ENCODE measurements at regions not wholly inside any gene's neighbourhood (a gene's known extent, or its start where the extent isn't known, plus 50 kb on each side); places are given as distances from the start of the nearest gene placed in this dataset.

DNA sequence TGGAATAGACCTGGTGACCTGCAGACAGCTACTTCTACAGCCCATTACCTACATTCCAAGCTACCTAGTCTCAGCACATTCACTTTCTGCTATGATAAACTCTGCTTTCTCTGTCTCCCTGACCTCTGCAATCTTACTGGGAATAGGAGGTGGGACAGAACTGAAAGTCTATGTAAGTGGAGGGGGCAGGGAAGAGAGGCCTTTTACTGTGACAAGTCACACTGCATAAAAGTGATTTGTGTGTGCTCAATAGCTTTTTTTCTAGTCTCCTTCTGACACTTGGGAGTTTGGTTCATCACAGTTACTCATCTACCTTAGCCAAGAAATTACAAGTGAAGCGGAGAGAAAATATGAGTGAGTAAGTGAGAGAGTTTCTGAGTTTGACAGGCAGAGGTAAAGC is 322.4 kb downstream of the OLFM4 start:
- no peak for FAIRE-seq
- Histone ChIP-seq H3K27me3 (ENCODE audit: control insufficient read depth, insufficient read depth, low read length) (no peaks in the 10 kb centered on the region), H3K4me3 (ENCODE audit: low read depth, low read length) (no peak overlapping the region), H3K36me3 (ENCODE audit: control insufficient read depth, insufficient read depth, low read length) (no peaks in the 10 kb centered on the region)
- no peak for TF ChIP-seq CTCF (IDR thresholded peaks at IDR 0.05; ENCODE audit: insufficient read depth, low read length, severe bottlenecking)
- DNase-seq (ENCODE audit: low read depth): no peak

DNA sequence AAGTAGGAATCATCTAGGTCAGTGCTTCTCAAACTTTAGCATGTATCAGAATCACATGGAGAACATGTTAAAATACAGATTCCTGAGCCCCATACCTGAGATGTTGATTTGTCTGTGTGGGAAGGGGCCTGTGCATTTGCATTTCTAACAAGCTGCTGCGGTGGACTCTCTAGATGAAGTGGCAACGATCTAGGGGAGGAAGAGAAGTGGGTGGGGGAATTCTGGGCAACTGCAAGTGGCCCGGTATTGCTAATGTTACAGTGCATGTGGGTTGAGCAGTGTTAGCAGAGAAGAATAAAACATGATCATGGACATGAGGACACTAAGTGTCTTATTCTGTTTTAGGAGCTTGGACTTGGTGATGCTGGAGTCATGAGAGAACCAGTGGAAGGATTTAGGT is 329.0 kb downstream of the OLFM4 start:
- Histone ChIP-seq H3K27me3 (ENCODE audit: control insufficient read depth, insufficient read depth, low read length) (no peaks in the 10 kb centered on the region), H3K36me3 (ENCODE audit: control insufficient read depth, insufficient read depth, low read length) (no peaks in the 10 kb centered on the region), H3K4me3 (ENCODE audit: low read depth, low read length) (no peak overlapping the region)
- no peak for TF ChIP-seq CTCF (IDR thresholded peaks at IDR 0.05; ENCODE audit: insufficient read depth, low read length, severe bottlenecking)
- DNase-seq (ENCODE audit: low read depth) (no peak), FAIRE-seq (no peak)

DNA sequence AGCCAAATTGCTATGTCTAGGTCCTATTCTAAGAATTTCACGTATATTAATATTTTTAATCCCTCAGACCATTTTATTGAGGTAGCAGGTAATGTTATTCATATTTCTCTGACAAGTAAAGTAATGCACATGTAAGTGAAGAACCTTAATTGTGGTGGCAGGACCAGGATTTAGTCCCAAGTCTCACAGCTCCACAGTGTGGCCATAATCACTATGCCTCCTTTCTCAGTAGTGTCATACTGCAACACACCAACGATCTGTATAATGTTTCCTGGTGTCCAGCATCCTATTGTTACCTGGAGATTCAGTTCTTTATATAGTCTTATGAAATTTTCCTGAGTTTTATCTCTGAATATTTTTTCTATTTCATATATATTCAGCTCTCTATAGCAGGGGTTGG is 340.3 kb downstream of the OLFM4 start:
- H3K27me3 ChIP-seq (ENCODE audit: control insufficient read depth, insufficient read depth, low read length): no peaks in the 10 kb centered on the region
- no peak overlapping the region for H3K4me3 ChIP-seq (ENCODE audit: low read depth, low read length)
- DNase-seq (ENCODE audit: low read depth) (no peak), FAIRE-seq (no peak)
- TF ChIP-seq CTCF (IDR thresholded peaks at IDR 0.05; ENCODE audit: insufficient read depth, low read length, severe bottlenecking): no peak
- H3K36me3 ChIP-seq (ENCODE audit: control insufficient read depth, insufficient read depth, low read length): no peaks in the 10 kb centered on the region

GRCh38 chr13:53379485-53379884 is 350.9 kb downstream of the OLFM4 start:
- no peak overlapping the region for H3K4me3 ChIP-seq (ENCODE audit: low read depth, low read length)
- no peaks in the 10 kb centered on the region for H3K36me3 ChIP-seq (ENCODE audit: control insufficient read depth, insufficient read depth, low read length)
- no peak for FAIRE-seq
- no peak for TF ChIP-seq CTCF (IDR thresholded peaks at IDR 0.05; ENCODE audit: insufficient read depth, low read length, severe bottlenecking)
- no peaks in the 10 kb centered on the region for H3K27me3 ChIP-seq (ENCODE audit: control insufficient read depth, insufficient read depth, low read length)
- DNase-seq (ENCODE audit: low read depth): no peak

GRCh38 chr13:53382008-53382407 is 353.4 kb downstream of the OLFM4 start:
- no peak for TF ChIP-seq CTCF (IDR thresholded peaks at IDR 0.05; ENCODE audit: insufficient read depth, low read length, severe bottlenecking)
- FAIRE-seq: no peak
- H3K4me3 ChIP-seq (ENCODE audit: low read depth, low read length): no peak overlapping the region
- H3K36me3 ChIP-seq (ENCODE audit: control insufficient read depth, insufficient read depth, low read length): no peaks in the 10 kb centered on the region
- H3K27me3 ChIP-seq (ENCODE audit: control insufficient read depth, insufficient read depth, low read length): no peaks in the 10 kb centered on the region
- DNase-seq (ENCODE audit: low read depth): no peak

- DNase-seq (ENCODE audit: low read depth): no peak
- no peak for TF ChIP-seq CTCF (IDR thresholded peaks at IDR 0.05; ENCODE audit: insufficient read depth, low read length, severe bottlenecking)
- FAIRE-seq: no peak
- H3K4me3 ChIP-seq (ENCODE audit: low read depth, low read length): no peak overlapping the region
- H3K27me3 ChIP-seq (ENCODE audit: control insufficient read depth, insufficient read depth, low read length): no peaks in the 10 kb centered on the region
- no peaks in the 10 kb centered on the region for H3K36me3 ChIP-seq (ENCODE audit: control insufficient read depth, insufficient read depth, low read length)
Observed at GRCh38 chr13:53398051-53398450, 369.4 kb downstream of the OLFM4 start.

All from bronchial epithelial cell (primary cell).